ENCODE measurements at regions not wholly inside any gene's neighbourhood (a gene's known extent, or its start where the extent isn't known, plus 50 kb on each side); places are given as distances from the start of the nearest gene placed in this dataset.

- H3K4me1 ChIP-seq = no peaks in the 10 kb centered on the region
- H3K9me3 ChIP-seq = no peaks in the 10 kb centered on the region
- 69 to 73% methylated on average over 3 of the region's 3 CpGs for WGBS, 2 donors
- H3K36me3 ChIP-seq = no peaks in the 10 kb centered on the region
- intact Hi-C loops (cut with DNase I) = no loop called here
- H3K27me3 ChIP-seq = no peaks in the 10 kb centered on the region
- TF ChIP-seq POLR2A (IDR thresholded peaks at IDR 0.05) = no peak
- no peak for TF ChIP-seq CTCF (IDR thresholded peaks at IDR 0.05)
- H3K27ac ChIP-seq = no peak overlapping the region
- no peak for DNase-seq
- no peak overlapping the region for H3K4me3 ChIP-seq (replicated peaks in 1 of 3)
Measured at GRCh38 chr11:29634744-29635143, 382.1 kb downstream of the KCNA4 start.

GRCh38 chr11:29634244-29634643, 382.6 kb downstream of the KCNA4 start:
- Histone ChIP-seq H3K27me3 (no peaks in the 10 kb centered on the region), H3K4me3 (replicated peaks in 1 of 3) (no peak overlapping the region), H3K36me3 (no peaks in the 10 kb centered on the region), H3K9me3 (no peaks in the 10 kb centered on the region), H3K4me1 (no peaks in the 10 kb centered on the region), H3K27ac (no peak overlapping the region)
- intact Hi-C loops (cut with DNase I) = no loop called here
- no peak for TF ChIP-seq POLR2A (IDR thresholded peaks at IDR 0.05)
- no peak for TF ChIP-seq CTCF (IDR thresholded peaks at IDR 0.05)
- DNase-seq = no peak

GRCh38 chr11:29629286-29629685, 387.5 kb downstream of the KCNA4 start:
- no peak for DNase-seq
- intact Hi-C loops (cut with DNase I) = no loop called here
- no peak overlapping the region for H3K27ac ChIP-seq
- no peaks in the 10 kb centered on the region for H3K4me1 ChIP-seq
- H3K9me3 ChIP-seq = no peaks in the 10 kb centered on the region
- no peaks in the 10 kb centered on the region for H3K27me3 ChIP-seq
- H3K36me3 ChIP-seq = no peaks in the 10 kb centered on the region
- TF ChIP-seq CTCF (IDR thresholded peaks at IDR 0.05) (no peak), POLR2A (IDR thresholded peaks at IDR 0.05) (no peak)
- H3K4me3 ChIP-seq (replicated peaks in 1 of 3) = no peak overlapping the region
- 56 to 65% methylated on average over 3 of the region's 3 CpGs for WGBS, 2 donors

GRCh38 chr11:29628609-29629008, 388.2 kb downstream of the KCNA4 start:
- Histone ChIP-seq H3K36me3 (no peaks in the 10 kb centered on the region), H3K4me1 (no peaks in the 10 kb centered on the region), H3K27me3 (no peaks in the 10 kb centered on the region), H3K27ac (no peak overlapping the region), H3K9me3 (no peaks in the 10 kb centered on the region), H3K4me3 (replicated peaks in 1 of 3) (no peak overlapping the region)
- no peak for TF ChIP-seq CTCF (IDR thresholded peaks at IDR 0.05)
- no peak for TF ChIP-seq POLR2A (IDR thresholded peaks at IDR 0.05)
- 31 to 54% methylated on average over 3 of the region's 3 CpGs for WGBS, 2 donors
- no peak for DNase-seq
- intact Hi-C loops (cut with DNase I) = no loop called here

GRCh38 chr11:29627541-29627940, 389.3 kb downstream of the KCNA4 start:
- Histone ChIP-seq H3K9me3 (no peaks in the 10 kb centered on the region), H3K27me3 (no peaks in the 10 kb centered on the region), H3K27ac (no peak overlapping the region), H3K36me3 (no peaks in the 10 kb centered on the region), H3K4me1 (no peaks in the 10 kb centered on the region), H3K4me3 (replicated peaks in 1 of 3) (no peak overlapping the region)
- WGBS, 2 donors = 63 to 69% methylated on average over 1 of the region's 1 CpG
- DNase-seq = no peak
- intact Hi-C loops (cut with DNase I) = no loop called here
- no peak for TF ChIP-seq POLR2A (IDR thresholded peaks at IDR 0.05)
- no peak for TF ChIP-seq CTCF (IDR thresholded peaks at IDR 0.05)

All from thyroid gland (tissue), 4 donors.